ENCODE measurements at regions not wholly inside any gene's neighbourhood (a gene's known extent, or its start where the extent isn't known, plus 50 kb on each side); places are given as distances from the start of the nearest gene placed in this dataset.
"Not testable (repeated sequence)": the region's sequence is repeated elsewhere in the genome, so short reads cannot be mapped to it uniquely, and the experiment has no call there.

DNA sequence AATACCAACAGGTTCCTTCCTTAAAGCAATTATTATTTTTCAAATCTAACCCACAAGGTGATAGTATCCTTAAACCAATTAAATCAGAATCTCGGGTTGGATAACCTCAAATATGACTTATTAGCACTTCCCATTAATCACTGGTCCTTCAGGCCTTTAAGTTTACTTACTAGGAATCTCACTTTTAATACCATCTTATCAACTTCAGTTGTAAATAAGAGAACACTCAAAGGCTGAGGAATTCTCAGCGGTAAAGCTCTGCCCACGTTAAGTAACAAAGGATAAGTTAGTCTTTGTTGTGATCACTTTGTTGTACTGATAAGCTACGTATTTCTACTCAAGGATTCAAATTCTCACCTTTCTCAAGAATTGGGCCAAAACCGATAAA is 82.0 kb downstream of the OR2B2 start:
- intact Hi-C loops (cut with DNase I; ENCODE audit: low total_unique reads), result no loop called here
- no peak for DNase-seq
- Histone ChIP-seq H3K36me3 (no peaks in the 10 kb centered on the region), H3K9me3 (no peaks in the 10 kb centered on the region), H3K27me3 (no peaks in the 10 kb centered on the region), H3K27ac (peak overlapping the region in 1 of 2 donors; percentile 83), H3K4me3 (peak overlapping the region in 1 of 2 donors; percentile 46), H3K4me1 (no peaks in the 10 kb centered on the region)
- TF ChIP-seq, protein P1, sequence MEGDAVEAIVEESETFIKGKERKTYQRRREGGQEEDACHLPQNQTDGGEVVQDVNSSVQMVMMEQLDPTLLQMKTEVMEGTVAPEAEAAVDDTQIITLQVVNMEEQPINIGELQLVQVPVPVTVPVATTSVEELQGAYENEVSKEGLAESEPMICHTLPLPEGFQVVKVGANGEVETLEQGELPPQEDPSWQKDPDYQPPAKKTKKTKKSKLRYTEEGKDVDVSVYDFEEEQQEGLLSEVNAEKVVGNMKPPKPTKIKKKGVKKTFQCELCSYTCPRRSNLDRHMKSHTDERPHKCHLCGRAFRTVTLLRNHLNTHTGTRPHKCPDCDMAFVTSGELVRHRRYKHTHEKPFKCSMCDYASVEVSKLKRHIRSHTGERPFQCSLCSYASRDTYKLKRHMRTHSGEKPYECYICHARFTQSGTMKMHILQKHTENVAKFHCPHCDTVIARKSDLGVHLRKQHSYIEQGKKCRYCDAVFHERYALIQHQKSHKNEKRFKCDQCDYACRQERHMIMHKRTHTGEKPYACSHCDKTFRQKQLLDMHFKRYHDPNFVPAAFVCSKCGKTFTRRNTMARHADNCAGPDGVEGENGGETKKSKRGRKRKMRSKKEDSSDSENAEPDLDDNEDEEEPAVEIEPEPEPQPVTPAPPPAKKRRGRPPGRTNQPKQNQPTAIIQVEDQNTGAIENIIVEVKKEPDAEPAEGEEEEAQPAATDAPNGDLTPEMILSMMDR (IDR thresholded peaks at IDR 0.05), result no peak
- no peak for TF ChIP-seq POLR2A (IDR thresholded peaks at IDR 0.05)

DNA sequence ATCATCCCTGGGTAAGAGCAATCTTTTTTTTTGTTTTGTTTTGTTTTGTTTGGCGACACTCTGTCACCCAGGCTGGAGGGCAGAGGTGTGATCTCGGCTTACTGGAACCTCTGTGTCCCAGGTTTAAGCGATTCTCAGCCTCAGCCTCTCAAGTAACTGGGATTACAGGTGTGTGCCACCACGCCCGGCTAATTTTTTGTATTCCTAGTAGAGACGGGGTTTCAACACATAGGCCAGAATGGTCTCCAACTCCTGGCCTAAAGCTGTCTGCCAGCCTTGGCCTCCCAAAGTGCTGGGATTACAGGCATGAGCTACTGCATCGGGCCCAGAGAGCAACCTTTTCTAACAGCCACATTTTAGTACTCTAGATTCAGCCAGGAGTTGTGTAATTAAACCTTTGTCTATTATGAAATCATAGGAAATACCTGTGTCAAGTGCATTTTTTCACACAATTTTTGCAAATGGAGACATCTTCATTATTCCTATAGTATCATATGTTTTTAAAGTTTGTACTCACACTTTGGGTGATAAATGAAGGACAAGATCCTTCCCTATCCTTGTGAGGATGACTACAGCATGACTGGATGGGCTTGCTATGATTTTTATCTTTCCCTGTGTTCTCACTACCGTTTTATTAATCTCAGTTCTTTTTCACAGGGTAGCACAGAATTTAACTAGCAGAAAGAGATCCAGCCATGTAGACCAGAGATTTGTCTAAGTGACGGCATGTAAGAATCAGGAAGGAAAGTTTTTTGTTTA is 82.6 kb downstream of the OR2B2 start:
- Histone ChIP-seq H3K4me1 (no peaks in the 10 kb centered on the region), H3K27me3 (peaks cover 0 to under 1% of the 10 kb centered on the region in 2 donors), H3K36me3 (no peaks in the 10 kb centered on the region), H3K4me3 (no peak overlapping the region), H3K9me3 (no peaks in the 10 kb centered on the region), H3K27ac (peak overlapping the region in 1 of 2 donors; percentile 83)
- DNase-seq, result no peak
- intact Hi-C loops (cut with DNase I; ENCODE audit: low total_unique reads), result no loop called here
- no peak for TF ChIP-seq POLR2A (IDR thresholded peaks at IDR 0.05)
- TF ChIP-seq, protein P1 (IDR thresholded peaks at IDR 0.05), result no peak

DNA sequence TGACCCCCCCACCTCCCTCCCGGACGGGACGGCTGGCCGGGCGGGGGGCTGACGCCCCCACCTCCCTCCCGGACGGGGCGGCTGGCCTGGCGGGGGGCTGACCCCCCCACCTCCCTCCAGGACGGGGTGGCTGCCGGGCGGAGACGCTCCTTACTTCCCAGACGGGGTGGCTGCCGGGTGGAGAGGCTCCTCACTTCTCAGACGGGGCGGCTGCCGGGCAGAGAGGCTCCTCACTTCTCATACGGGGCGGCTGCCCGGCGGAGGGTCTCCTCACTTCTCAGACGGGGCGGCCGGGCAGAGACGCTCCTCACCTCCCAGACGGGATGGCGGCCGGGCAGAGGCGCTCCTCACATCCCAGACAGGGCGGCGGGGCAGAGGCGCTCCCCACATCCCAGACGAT is 84.7 kb downstream of the OR2B2 start:
- H3K4me1 ChIP-seq; DNase-seq; H3K9me3 ChIP-seq; H3K36me3 ChIP-seq; H3K4me3 ChIP-seq; intact Hi-C loops (cut with DNase I; ENCODE audit: low total_unique reads); H3K27ac ChIP-seq: not testable (repeated sequence)
- peaks cover 3 to 13% of the 10 kb centered on the region in 2 donors for H3K27me3 ChIP-seq

DNA sequence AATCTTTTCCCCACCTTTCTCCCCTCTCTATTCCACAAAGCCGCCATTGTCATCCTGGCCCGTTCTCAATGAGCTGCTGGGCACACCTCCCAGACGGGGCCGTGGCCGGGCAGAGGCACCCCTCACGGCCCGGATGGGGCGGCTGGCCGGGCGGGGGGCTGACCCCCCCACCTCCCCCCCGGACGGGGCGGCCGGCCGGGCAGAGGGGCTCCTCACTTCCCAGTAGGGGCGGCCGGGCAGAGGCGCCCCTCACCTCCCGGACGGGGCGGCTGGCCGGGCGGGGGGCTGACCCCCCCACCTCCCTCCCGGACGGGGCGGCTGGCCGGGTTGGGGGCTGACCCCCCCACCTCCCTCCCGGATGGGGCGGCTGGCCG is 85.6 kb downstream of the OR2B2 start:
- H3K9me3 ChIP-seq; H3K4me1 ChIP-seq; H3K4me3 ChIP-seq; DNase-seq; intact Hi-C loops (cut with DNase I; ENCODE audit: low total_unique reads); H3K36me3 ChIP-seq; H3K27ac ChIP-seq: not testable (repeated sequence)
- peaks cover 3 to 15% of the 10 kb centered on the region in 2 donors for H3K27me3 ChIP-seq

DNA sequence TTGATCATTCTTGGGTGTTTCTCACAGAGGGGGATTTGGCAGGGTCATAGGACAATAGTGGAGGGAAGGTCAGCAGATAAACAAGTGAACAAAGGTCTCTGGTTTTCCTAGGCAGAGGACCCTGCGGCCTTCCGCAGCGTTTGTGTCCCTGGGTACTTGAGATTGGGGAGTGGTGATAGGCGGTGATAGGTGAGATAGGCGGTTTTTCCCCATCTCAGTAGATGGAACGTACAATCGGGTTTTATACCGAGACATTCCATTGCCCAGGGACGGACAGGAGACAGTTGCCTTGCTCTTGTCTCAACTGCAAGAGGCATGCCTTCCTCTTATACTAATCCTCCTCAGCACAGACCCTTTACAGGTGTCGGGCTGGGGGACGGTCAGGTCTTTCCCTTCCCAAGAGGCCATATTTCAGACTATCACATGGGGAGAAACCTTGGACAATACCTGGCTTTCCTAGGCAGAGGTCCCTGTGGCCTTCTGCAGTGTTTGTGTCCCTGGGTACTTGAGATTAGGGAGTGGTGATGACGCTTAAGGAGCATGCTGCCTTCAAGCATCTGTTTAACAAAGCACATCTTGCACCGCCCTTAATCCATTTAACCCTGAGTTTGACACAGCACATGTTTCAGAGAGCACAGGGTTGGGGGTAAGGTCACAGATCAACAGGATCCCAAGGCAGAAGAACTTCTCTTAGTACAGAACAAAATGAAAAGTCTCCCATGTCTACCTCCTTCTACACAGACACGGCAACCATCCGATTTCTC is 86.2 kb downstream of the OR2B2 start:
- H3K4me1 ChIP-seq; intact Hi-C loops (cut with DNase I; ENCODE audit: low total_unique reads); H3K4me3 ChIP-seq; H3K9me3 ChIP-seq; H3K36me3 ChIP-seq; DNase-seq; H3K27ac ChIP-seq: not testable (repeated sequence)
- peaks cover 3 to 16% of the 10 kb centered on the region in 2 donors for H3K27me3 ChIP-seq

DNA sequence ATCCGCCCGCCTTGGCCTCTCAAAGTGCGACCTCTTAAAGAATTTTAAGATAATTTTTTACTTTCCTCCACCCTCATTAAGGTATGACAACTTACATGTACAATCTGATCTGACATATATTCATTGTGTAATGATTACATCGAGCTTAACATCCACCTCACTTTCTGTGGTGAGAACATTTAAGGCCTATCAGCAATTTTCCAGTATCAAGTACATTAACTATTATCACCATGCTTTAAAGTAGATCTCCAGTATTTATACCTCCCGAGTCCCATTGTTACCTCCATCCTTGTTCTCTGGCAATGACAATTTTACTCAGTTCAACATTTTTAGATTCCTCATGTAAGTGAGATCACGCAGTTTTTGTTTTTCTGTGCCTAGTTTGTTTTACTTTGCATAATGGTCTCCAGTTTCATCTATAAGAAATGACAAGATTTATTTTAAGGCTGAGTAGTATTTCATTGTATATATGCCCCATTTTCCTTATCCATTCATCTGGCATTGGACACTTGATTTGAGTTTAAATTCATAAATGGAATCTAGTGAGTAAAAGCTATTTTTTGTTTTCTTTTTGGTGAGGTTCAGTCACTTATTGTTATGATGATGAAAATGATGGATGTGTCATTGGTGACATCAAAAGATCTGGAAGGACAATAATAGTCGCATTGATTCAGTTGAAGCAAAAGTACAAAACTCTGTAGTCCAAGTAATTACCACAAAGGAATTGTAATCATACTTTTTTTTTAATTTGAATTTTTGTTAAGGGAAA is 87.0 kb downstream of the OR2B2 start:
- H3K4me3 ChIP-seq, result peak overlapping the region in 1 of 2 donors; percentile 44
- H3K4me1 ChIP-seq, result no peaks in the 10 kb centered on the region
- intact Hi-C loops (cut with DNase I; ENCODE audit: low total_unique reads), result no loop called here
- no peaks in the 10 kb centered on the region for H3K9me3 ChIP-seq
- peaks cover 3 to 20% of the 10 kb centered on the region in 2 donors for H3K27me3 ChIP-seq
- H3K27ac ChIP-seq, result peak overlapping the region; percentile 40 to 80
- no peaks in the 10 kb centered on the region for H3K36me3 ChIP-seq
- TF ChIP-seq, protein P1 (IDR thresholded peaks at IDR 0.05), result no peak
- no peak for TF ChIP-seq POLR2A (IDR thresholded peaks at IDR 0.05)
- no peak for DNase-seq

DNA sequence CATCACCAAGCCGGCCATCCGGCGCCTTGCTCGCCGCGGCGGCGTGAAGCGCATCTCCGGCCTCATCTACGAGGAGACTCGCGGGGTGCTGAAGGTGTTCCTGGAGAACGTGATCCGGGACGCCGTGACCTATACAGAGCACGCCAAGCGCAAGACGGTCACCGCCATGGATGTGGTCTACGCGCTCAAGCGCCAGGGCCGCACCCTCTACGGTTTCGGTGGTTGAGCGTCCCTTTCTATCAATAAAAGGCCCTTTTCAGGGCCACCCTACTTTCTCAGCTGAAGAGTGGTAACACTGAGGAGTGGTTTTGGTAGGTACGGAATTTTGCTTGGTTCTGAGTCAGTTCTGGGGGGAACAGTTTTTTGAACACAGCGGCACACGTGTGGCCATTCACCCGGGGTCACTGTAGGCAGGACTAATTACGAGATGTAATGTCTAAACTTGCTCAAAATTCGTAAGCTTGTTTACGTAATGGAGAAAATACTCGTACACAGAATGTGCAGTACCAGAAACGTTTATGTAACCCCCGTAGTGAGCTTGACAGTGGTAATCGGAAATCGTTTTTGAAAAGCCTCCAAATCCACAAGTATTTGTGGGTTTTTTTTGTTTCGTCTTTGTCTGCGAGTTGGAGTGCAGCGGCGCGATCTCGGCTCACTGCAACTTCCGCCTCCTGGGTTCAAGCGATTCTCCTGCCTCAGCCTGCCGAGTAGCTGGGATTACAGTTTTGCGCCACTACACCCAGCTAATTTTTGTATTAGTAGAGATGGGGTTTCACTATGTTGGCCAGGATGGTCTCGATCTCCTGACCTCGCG is 87.8 kb downstream of the OR2B2 start:
- intact Hi-C loops (cut with DNase I; ENCODE audit: low total_unique reads), result not testable (repeated sequence)

DNA sequence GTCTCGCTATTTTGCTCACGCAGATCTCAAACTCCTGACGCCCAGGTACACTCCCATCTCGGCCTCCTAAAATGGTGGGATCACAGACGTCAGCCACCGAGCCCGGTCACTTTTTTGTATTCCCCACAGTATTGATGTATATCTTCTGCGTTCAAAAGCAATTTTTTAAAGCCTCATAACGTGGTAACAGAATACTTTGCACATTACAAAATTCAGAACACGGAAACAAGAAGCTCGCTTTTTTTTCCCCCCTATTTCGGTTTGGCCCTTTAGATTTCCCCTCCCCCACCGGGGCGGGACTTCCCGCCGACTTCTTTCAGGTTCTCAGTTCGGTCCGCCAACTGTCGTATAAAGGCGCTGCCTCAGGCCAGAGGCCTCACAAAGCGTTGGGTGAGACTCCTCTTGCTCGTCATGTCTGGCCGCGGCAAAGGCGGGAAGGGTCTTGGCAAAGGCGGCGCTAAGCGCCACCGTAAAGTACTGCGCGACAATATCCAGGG is 88.4 kb downstream of the OR2B2 start:
- H3K36me3 ChIP-seq; H3K9me3 ChIP-seq; intact Hi-C loops (cut with DNase I; ENCODE audit: low total_unique reads); H3K4me1 ChIP-seq: not testable (repeated sequence)
- peaks cover 3 to 24% of the 10 kb centered on the region in 2 donors for H3K27me3 ChIP-seq
- H3K4me3 ChIP-seq, result peak overlapping the region; percentile 20 to 43
- DNase-seq, result peak in 1 of 2 donors; percentile 41
- peak overlapping the region in 1 of 2 donors; percentile 67 for H3K27ac ChIP-seq

More for the DNA sequence above, 87.8 kb downstream of the OR2B2 start:
- not testable (repeated sequence) for H3K36me3 ChIP-seq, H3K9me3 ChIP-seq, DNase-seq, H3K4me1 ChIP-seq
- peak overlapping the region; percentile 24 to 44 for H3K4me3 ChIP-seq
- peak overlapping the region; percentile 40 to 80 for H3K27ac ChIP-seq
- peaks cover 3 to 24% of the 10 kb centered on the region in 2 donors for H3K27me3 ChIP-seq

Data from uterus (tissue), 3 donors.